Keratinocyte (primary cell): ENCODE measurements at regions not wholly inside any gene's neighbourhood (a gene's known extent, or its start where the extent isn't known, plus 50 kb on each side); places are given as distances from the start of the nearest gene placed in this dataset.

Experiments
- EZH2 ChIP-seq: IDR thresholded peaks from one replicate; pipeline ENCODE4 v1.6.1; 2012; ENCODE audit warnings: inconsistent platforms, mild to moderate bottlenecking, low read length, moderate library complexity
- TF ChIP-seq, protein P1 (sequence below), 3 experiments: IDR thresholded peaks in 1 of 3; conservative IDR thresholded peaks in 1 of 3; optimal IDR thresholded peaks in 1 of 3; 2 replicates in 2 of 3; 3 replicates in 1 of 3; pipeline versions ENCODE3 to v1.5.1; 2011; ENCODE audit warnings: low read length in 3 of 3, mild to moderate bottlenecking in 3 of 3, moderate library complexity in 2 of 3, control low read depth in 1 of 3, inconsistent platforms in 1 of 3; ENCODE audit not compliant: insufficient read depth in 2 of 3; ENCODE audit errors: extremely low read depth in 1 of 3

DNA sequence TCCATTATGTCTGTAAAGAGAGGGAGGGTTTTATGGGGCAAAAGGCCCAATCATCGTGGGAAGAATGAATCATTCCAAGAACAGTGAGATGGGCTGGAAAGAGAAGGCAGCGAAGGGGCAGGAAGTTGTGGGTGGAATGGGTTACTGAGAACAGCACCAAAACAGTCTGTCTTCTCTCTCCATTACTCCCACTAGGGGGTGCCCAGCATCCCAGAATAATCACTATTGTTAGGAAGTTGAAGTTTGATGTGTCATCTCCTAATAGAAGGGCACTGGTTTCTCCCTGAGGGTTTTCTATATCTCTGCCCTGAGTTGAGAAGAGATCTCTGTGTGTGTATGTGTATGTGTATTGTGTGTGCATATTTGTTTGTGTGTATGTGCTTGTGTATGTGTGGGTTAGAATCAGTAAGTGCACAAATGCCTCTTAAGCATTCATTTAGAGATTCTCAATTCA is 76.6 kb upstream of the MAP4K3 start:
- TF ChIP-seq, protein P1, sequence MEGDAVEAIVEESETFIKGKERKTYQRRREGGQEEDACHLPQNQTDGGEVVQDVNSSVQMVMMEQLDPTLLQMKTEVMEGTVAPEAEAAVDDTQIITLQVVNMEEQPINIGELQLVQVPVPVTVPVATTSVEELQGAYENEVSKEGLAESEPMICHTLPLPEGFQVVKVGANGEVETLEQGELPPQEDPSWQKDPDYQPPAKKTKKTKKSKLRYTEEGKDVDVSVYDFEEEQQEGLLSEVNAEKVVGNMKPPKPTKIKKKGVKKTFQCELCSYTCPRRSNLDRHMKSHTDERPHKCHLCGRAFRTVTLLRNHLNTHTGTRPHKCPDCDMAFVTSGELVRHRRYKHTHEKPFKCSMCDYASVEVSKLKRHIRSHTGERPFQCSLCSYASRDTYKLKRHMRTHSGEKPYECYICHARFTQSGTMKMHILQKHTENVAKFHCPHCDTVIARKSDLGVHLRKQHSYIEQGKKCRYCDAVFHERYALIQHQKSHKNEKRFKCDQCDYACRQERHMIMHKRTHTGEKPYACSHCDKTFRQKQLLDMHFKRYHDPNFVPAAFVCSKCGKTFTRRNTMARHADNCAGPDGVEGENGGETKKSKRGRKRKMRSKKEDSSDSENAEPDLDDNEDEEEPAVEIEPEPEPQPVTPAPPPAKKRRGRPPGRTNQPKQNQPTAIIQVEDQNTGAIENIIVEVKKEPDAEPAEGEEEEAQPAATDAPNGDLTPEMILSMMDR (optimal IDR thresholded peaks at IDR 0.05 in 1 of 3, IDR thresholded peaks at IDR 0.05 in 1 of 3, conservative IDR thresholded peaks at IDR 0.05 in 1 of 3; ENCODE audit: extremely low read depth in 1 of 3, insufficient read depth in 2 of 3, low read length in 3 of 3) = peak; percentile 69 to 81 (median 77)
- TF ChIP-seq EZH2 = no peak
